T-helper 1 cell treated with Interleukin-12 subunit alpha and Interleukin-12 subunit beta and Interleukin-4 antibody, amounts not matched to agents 30 μg/mL and 1 μg/mL, for 36 hours (primary cell): ENCODE measurements at regions not wholly inside any gene's neighbourhood (a gene's known extent, or its start where the extent isn't known, plus 50 kb on each side); places are given as distances from the start of the nearest gene placed in this dataset.
A peak's percentile ranks its signal among the peaks of the same experiment; 100 is the strongest.

ENCODE experiments used
- H3K27ac Mint-ChIP-seq: one replicate; pipeline ENCODE4 v1.8.0; 2021; ENCODE audit warnings: mild to moderate bottlenecking, mixed read lengths
- H3K27me3 Mint-ChIP-seq: one replicate; pipeline ENCODE4 v1.8.0; 2021; ENCODE audit warnings: low read depth, mixed read lengths
- H3K36me3 Mint-ChIP-seq: one replicate; pipeline ENCODE4 v1.8.0; 2021; ENCODE audit warnings: low read depth, mixed read lengths
- H3K4me1 Mint-ChIP-seq: one replicate; pipeline ENCODE4 v1.8.0; 2021; ENCODE audit warnings: low read depth, mixed read lengths
- H3K4me3 Mint-ChIP-seq: one replicate; pipeline ENCODE4 v1.8.0; 2021; ENCODE audit warnings: mild to moderate bottlenecking, moderate library complexity, mixed read lengths
- H3K9me3 Mint-ChIP-seq: one replicate; pipeline ENCODE4 v1.8.0; 2021; ENCODE audit warnings: mixed read lengths

DNA sequence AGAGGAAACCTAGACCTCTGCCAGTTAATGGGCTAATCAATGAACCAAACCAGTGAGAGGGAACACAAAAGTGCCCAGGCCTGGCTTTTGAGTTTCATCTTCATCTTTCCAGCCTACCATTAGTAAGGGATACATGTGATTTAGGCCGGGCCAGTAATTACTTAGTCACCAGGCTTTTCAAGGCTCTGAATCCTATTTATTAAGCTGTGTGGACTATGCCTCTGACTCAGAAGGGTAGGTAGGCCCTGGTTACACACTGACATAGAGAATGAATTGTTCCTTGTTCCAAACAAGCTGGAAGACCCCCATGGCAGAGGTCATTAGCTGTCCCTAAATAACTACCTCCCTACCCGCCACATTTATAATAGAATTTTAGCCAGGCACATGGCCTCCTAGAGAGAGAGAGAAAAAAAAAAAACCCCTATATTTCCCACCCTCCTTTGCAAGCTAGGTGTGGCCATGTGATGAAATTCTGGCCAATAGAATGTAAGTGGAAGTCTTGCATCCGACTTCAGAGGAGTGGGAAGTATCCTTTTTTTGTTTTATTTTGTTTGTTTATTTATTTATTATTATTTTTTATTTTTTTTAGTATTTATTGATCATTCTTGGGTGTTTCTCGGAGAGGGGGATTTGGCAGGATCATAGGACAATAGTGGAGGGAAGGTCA lies 112.3 kb upstream of the BCOR start:
- Mint-ChIP-seq H3K9me3 (no peaks in the 10 kb centered on the region), H3K27me3 (no peaks in the 10 kb centered on the region), H3K4me1 (peaks cover 5% of the 10 kb centered on the region), H3K36me3 (no peaks in the 10 kb centered on the region), H3K27ac (no peak overlapping the region), H3K4me3 (no peak overlapping the region)

DNA sequence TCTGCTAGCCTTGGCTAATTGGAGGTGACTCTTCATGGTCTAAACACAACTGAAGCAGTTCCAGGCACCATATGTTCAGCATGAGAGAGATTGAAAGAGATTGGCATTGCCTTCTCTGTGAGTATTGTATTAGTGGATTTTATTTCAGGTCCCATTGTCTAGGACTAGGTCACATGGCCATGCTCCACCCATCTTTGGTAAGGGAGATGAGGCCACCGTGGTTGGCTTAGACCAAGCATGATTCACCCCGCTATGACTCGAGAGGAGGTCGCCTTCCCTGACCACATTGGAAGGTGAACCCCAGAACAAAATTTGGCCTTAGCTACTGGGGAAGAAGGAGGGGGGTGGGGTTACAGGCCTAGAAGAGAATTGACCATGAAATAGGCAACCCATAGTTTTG lies 109.9 kb upstream of the BCOR start:
- Mint-ChIP-seq H3K4me1 (peaks cover 10% of the 10 kb centered on the region), H3K36me3 (no peaks in the 10 kb centered on the region), H3K27me3 (no peaks in the 10 kb centered on the region), H3K27ac (no peak overlapping the region), H3K9me3 (no peaks in the 10 kb centered on the region), H3K4me3 (no peak overlapping the region)

DNA sequence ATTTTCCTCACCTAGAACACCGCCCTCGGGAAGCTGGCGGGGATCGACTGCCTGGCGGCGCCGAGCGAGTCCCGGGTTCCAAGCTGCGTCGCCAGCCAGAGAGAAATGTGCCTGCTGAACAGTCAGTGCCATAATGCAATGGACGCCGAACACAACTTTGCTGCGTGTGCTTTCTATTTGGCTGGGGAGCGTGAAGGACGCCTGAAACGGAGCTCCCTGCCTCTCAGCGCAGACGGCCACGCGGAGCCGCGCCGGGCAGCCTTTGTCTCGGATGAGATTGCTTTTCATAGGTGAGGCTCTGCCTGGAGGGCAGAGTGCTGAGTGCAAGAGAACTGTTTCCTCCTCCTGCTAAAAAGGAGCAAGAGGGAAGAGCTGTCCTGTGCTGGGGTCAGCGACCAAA lies 107.7 kb upstream of the BCOR start:
- H3K36me3 Mint-ChIP-seq = no peaks in the 10 kb centered on the region
- H3K4me1 Mint-ChIP-seq = peaks cover 20% of the 10 kb centered on the region
- H3K27me3 Mint-ChIP-seq = no peaks in the 10 kb centered on the region
- no peak overlapping the region for H3K4me3 Mint-ChIP-seq
- no peak overlapping the region for H3K27ac Mint-ChIP-seq
- no peaks in the 10 kb centered on the region for H3K9me3 Mint-ChIP-seq

DNA sequence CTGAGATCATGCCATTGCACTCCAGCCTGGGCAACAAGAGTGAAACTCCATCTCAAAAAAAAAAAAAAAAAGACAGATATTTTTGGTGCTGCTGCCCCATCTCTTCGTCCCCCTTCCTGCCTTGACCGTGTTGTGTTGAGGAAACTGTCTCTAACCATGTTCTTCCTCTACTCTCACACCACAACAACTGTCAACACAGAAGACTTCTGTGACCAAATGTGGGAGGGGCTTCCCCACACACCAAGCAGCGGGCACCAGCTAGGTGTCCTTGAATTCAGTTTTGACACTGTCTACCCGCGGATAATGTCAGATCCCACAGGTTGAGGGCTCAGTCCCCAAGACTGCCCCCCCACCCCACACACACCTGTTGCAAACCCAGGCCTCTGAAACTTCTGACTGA lies 104.7 kb upstream of the BCOR start:
- Mint-ChIP-seq H3K4me3 (no peak overlapping the region), H3K4me1 (peaks cover 17% of the 10 kb centered on the region), H3K27ac (peak overlapping the region; percentile 66), H3K36me3 (no peaks in the 10 kb centered on the region), H3K9me3 (no peaks in the 10 kb centered on the region), H3K27me3 (no peaks in the 10 kb centered on the region)

DNA sequence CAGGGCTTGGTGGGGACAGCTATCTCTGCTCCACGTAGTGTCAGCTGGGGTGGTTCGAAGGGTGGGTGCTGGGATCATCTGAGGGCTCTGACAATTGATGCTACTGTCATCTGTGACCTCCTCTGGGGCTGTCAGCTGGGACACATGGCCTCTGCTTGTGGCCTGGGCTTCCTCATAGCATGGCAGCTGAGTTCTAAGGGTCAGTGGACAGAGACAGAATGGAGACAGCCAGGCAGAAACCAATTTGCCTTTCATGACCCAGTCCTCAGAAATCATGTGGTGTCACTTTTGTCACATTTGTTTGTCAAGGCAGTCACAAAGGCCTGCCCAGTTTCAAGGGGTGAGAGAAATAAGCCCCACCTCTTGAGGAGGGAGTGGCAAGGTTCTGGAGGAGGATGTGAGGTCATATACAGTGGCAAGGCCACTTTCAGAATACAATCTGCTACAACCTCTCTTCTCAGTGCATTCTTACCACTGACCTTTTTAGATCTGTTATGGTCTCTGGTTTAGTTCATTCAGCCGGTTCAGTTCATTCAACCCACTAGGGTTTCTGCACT lies 103.6 kb upstream of the BCOR start:
- no peaks in the 10 kb centered on the region for H3K36me3 Mint-ChIP-seq
- no peak overlapping the region for H3K4me3 Mint-ChIP-seq
- H3K27ac Mint-ChIP-seq = peak overlapping the region; percentile 87
- H3K27me3 Mint-ChIP-seq = no peaks in the 10 kb centered on the region
- H3K9me3 Mint-ChIP-seq = no peaks in the 10 kb centered on the region
- H3K4me1 Mint-ChIP-seq = peaks cover 16% of the 10 kb centered on the region

DNA sequence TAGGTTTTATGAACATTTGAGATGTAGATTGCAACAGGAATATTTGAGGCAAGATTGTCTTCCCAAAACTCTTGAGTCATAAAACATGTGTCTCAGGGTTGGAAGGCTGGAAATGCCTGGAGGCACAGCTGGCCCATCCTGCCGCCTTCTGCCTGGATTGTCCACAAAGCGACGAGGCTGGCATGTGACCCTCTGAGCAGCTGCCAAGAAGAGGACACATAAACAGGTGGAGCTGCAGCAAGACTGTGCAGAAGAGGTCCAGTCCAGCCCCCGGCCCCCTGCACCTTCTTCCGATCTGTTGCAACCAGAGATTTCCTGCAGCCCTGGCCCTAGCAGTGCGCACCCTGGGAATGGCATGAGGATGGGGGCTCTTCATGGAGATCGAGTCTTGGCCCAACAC lies 101.9 kb upstream of the BCOR start:
- H3K9me3 Mint-ChIP-seq = no peaks in the 10 kb centered on the region
- H3K27ac Mint-ChIP-seq = no peak overlapping the region
- no peaks in the 10 kb centered on the region for H3K36me3 Mint-ChIP-seq
- no peak overlapping the region for H3K4me3 Mint-ChIP-seq
- H3K4me1 Mint-ChIP-seq = peaks cover 16% of the 10 kb centered on the region
- no peaks in the 10 kb centered on the region for H3K27me3 Mint-ChIP-seq

DNA sequence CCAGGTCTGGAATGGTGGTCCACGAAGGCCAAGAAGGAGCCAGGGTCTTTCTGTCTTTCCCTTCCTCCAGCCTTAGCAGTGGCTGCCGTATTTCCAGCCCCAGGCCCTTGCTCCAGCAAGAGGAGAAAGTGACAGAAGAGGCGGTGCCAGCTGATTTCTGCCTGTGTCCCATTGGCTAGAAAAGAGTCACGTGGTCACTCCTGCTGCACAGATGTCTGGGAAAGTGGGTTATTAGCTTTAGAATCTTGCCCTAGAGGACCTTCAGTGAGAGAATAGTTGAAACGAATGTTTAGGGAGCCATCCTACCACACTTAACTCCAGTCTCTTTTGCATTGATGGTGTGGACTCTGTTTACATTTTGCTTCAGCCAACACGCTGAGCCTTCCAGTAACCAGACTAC lies 99.3 kb upstream of the BCOR start:
- no peaks in the 10 kb centered on the region for H3K9me3 Mint-ChIP-seq
- no peaks in the 10 kb centered on the region for H3K36me3 Mint-ChIP-seq
- H3K4me1 Mint-ChIP-seq = peaks cover 8% of the 10 kb centered on the region

DNA sequence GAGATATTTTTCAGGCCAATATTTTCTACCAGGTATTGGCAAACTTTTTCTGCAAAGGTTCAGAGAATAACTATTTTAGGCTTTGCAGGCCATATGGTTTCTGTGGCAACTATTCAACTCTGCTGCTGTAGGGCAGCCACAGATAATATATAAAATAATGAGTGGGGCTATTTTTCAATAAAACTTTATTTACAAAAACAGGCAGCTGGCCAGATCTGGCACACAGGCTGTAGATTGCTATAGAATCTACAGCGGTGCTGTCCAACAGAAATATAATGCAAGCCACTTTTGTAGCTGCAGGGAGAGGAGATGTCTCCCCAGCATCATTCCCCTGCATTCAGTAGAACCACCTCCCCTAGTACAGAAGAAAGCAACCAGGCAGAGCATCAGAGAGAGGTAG lies 97.6 kb upstream of the BCOR start:
- no peaks in the 10 kb centered on the region for H3K4me1 Mint-ChIP-seq
- no peaks in the 10 kb centered on the region for H3K9me3 Mint-ChIP-seq
- no peak overlapping the region for H3K4me3 Mint-ChIP-seq
- no peak overlapping the region for H3K27ac Mint-ChIP-seq
- no peaks in the 10 kb centered on the region for H3K36me3 Mint-ChIP-seq
- H3K27me3 Mint-ChIP-seq = no peaks in the 10 kb centered on the region

More for the DNA sequence above, 99.3 kb upstream of the BCOR start:
- H3K27me3 Mint-ChIP-seq = no peaks in the 10 kb centered on the region
- H3K4me3 Mint-ChIP-seq = no peak overlapping the region
- H3K27ac Mint-ChIP-seq = no peak overlapping the region

DNA sequence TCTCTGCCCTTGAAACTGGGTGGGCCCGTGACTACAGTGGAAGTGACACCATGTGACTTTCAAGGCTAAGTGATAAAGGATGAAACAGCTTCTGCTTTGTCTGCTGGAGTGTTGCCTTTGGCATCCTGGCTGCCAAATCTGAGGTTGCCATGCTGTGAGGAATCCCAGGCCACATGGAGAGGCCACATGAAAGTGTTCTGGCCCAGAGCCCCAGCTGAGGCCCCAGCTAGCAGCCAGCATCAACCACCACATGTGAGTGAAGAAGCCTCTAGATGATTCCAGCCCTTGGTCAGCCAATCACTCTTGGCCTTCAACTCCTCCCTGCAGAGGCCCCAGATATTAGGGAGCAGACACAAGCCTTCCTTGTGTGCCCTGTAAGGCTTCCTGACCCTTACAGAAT lies 94.4 kb upstream of the BCOR start:
- no peaks in the 10 kb centered on the region for H3K27me3 Mint-ChIP-seq

DNA sequence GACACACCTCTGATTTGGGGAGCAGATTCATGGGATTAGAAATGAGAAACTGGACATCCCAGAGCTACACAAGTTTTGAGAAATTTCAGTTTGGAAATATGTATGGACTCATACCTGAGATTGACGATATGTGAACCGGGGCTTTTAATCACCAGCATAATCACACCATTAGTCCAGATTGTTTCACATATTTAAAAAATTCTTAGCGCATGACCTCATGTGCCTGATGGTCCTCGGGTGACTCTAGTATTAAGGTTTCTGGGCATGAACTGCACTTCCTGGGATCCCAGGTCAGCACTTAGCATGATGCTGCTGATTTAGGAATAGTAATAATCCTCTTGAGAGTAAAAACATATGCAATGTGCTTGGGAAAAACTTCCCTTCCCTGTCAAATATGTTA lies 91.9 kb upstream of the BCOR start:
- H3K36me3 Mint-ChIP-seq = no peaks in the 10 kb centered on the region
- peaks cover 2% of the 10 kb centered on the region for H3K4me1 Mint-ChIP-seq
- H3K9me3 Mint-ChIP-seq = peaks cover 10% of the 10 kb centered on the region
- no peaks in the 10 kb centered on the region for H3K27me3 Mint-ChIP-seq
- no peak overlapping the region for H3K4me3 Mint-ChIP-seq
- H3K27ac Mint-ChIP-seq = no peak overlapping the region

More for the DNA sequence above, 94.4 kb upstream of the BCOR start:
- H3K9me3 Mint-ChIP-seq = no peaks in the 10 kb centered on the region
- no peak overlapping the region for H3K4me3 Mint-ChIP-seq
- H3K4me1 Mint-ChIP-seq = peaks cover 2% of the 10 kb centered on the region
- H3K36me3 Mint-ChIP-seq = no peaks in the 10 kb centered on the region
- no peak overlapping the region for H3K27ac Mint-ChIP-seq

DNA sequence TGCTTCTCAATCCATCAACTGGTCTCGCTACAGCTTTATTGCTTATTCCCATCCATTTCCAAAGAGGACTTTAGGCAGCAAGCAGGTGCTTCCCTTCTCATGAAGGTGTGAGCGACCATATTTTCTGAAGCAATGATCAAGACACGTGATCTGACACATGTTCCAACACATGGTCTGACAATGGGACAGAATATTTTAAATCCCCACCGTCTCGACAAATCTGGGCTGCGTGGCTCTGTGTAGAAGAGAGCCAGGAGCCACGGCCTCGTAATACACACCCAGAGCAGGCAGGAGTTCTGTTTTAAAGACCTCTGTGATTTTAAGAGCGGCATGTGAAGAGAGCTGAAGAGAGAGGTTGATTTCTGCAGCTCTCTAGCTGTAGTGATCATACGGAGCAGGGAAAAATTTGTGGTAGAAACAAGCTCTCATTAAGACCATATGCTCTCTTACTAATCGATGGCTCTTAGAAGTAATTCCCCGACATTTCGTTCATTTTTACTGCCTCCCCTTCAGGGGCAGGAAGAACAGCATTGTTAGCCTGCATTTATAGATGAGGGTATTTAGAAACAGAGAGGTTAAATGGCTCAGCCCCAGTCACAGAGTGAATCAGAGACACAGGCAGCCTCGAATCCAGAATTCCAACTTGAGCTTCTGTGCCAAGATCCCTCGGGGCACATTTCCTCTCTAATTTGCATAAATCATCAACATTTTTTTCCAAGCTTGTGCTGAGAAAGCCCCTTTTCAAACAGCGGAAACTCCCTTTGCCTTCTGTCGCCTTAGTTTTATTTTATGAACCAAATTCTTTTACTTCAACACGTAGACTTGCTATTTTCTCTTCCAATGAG lies 91.0 kb upstream of the BCOR start:
- Mint-ChIP-seq H3K36me3 (no peaks in the 10 kb centered on the region), H3K27ac (no peak overlapping the region), H3K4me1 (peaks cover 2% of the 10 kb centered on the region), H3K27me3 (no peaks in the 10 kb centered on the region), H3K9me3 (peaks cover 10% of the 10 kb centered on the region), H3K4me3 (no peak overlapping the region)

DNA sequence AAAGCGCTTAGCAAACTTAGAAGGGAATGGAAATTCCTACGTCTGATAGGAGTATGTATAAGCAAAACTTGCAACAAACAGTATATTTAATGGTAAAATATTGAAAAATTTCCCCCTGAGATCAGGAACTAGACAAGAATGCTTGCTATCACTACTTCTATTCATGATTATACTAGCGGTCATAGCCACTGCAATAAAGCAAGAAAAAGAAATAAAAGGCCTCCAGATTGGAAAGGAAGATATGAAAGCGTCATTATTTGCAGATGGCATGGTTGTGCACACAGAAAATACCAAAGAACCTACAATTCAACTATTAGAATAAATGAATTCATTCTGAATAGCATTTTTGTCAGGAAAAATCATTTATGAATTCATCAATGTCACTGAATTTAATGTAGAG lies 87.2 kb upstream of the BCOR start:
- Mint-ChIP-seq H3K36me3 (no peaks in the 10 kb centered on the region), H3K9me3 (peaks cover 10% of the 10 kb centered on the region), H3K4me1 (peaks cover 2% of the 10 kb centered on the region), H3K4me3 (no peak overlapping the region), H3K27me3 (no peaks in the 10 kb centered on the region), H3K27ac (no peak overlapping the region)

DNA sequence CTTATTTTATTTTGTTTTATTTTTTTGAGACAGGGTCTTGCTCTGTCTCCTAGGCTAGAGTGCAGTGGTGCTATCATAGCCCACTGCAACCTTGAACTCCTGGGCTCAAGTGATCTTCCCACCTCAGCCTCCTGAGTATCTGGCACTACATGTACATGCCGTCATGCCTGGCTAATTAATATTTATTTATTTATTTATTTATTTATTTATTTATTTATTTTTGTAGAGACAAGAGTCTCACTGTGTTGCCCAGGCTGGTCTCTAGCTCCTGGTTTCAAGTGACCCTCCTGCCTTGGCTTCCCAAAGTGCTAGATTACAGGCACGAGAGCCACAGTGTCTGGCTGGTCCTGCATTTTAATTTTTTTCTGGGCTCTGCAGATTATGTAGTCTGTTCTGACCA lies 84.9 kb upstream of the BCOR start:
- peaks cover 10% of the 10 kb centered on the region for H3K9me3 Mint-ChIP-seq

DNA sequence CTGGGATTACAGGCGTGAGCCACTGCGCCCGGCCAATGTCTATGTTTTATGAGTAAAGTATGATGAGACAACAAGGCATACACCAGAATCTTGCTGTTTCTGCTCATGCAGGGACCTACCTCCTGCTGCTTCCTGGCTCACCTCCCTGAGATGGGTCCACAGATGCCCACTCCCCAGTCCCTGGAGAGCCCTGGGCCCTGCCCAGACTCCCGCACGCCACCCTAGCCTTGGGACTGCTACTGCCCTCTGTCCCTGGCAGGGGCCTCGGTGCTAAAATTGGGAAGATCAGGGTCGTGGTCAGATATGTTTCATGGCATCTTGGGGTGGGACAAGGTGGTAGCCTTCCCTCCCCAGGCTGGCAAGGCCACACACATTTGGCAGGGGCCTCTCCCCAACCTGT lies 84.3 kb upstream of the BCOR start:
- no peak overlapping the region for H3K27ac Mint-ChIP-seq
- H3K4me3 Mint-ChIP-seq = no peak overlapping the region
- H3K36me3 Mint-ChIP-seq = no peaks in the 10 kb centered on the region
- peaks cover 2% of the 10 kb centered on the region for H3K4me1 Mint-ChIP-seq
- no peaks in the 10 kb centered on the region for H3K27me3 Mint-ChIP-seq
- peaks cover 10% of the 10 kb centered on the region for H3K9me3 Mint-ChIP-seq

More for the DNA sequence above, 84.9 kb upstream of the BCOR start:
- Mint-ChIP-seq H3K4me1 (no peaks in the 10 kb centered on the region), H3K36me3 (no peaks in the 10 kb centered on the region), H3K27ac (no peak overlapping the region), H3K4me3 (no peak overlapping the region), H3K27me3 (no peaks in the 10 kb centered on the region)

DNA sequence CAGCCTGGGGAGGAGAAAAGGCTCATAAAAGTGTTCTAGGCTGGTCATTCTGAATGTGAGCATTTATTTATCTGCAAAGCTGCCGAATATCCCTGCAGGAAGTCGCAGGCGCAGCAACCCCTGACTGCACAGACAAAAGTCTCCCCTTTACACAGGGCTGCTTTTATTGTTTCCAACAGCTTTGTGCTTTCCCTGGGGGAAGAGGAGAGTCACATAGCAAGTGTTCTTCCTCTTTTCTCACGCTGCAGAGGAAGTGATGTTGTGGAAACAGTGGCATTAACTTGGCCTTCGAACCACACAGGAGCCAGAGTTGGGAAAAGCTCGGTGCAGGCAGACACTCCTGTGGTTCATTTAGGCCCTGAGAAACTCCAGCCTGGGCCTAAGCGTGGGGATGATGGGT lies 81.5 kb upstream of the BCOR start:
- no peaks in the 10 kb centered on the region for H3K9me3 Mint-ChIP-seq
- H3K4me3 Mint-ChIP-seq = no peak overlapping the region
- peaks cover 11% of the 10 kb centered on the region for H3K4me1 Mint-ChIP-seq
- H3K27ac Mint-ChIP-seq = no peak overlapping the region
- H3K36me3 Mint-ChIP-seq = no peaks in the 10 kb centered on the region
- H3K27me3 Mint-ChIP-seq = no peaks in the 10 kb centered on the region
